Neural cell (in vitro differentiated cells): ENCODE measurements at regions not wholly inside any gene's neighbourhood (a gene's known extent, or its start where the extent isn't known, plus 50 kb on each side); places are given as distances from the start of the nearest gene placed in this dataset.

Source experiments
- H2AFZ ChIP-seq: fragments of 200-600, 300-800 bp; sonication (generic), shearing (Covaris generic); 2 replicates; pipeline ENCODE4 v1.6.0; 2014; ENCODE audit warnings: low read depth, mild to moderate bottlenecking, antibody characterized with exemption, low read length, moderate library complexity
- H3F3A ChIP-seq: fragments of 200-600 bp; shearing (Covaris generic); 2 replicates; pipeline ENCODE4 v1.6.1; 2016; ENCODE audit warnings: mild to moderate bottlenecking, moderate library complexity, mixed read lengths, antibody characterized with exemption, low read length; ENCODE audit not compliant: insufficient read depth, poor library complexity, severe bottlenecking
- H3K27ac ChIP-seq: fragments of 200-600, 300-800 bp; sonication (generic), shearing (Covaris generic); 2 replicates; pipeline ENCODE4 v1.5.1; 2014; ENCODE audit warnings: mild to moderate bottlenecking, low read length, moderate library complexity
- H3K27me3 ChIP-seq: fragments of 300-800, 200-600 bp; sonication (generic), shearing (Covaris generic); 2 replicates; pipeline ENCODE4 v1.6.0; 2014; ENCODE audit warnings: mild to moderate bottlenecking, low read depth, low read length, moderate library complexity; ENCODE audit not compliant: insufficient read depth
- H3K36me3 ChIP-seq: fragments of 300-800, 200-600 bp; sonication (generic), shearing (Covaris generic); 2 replicates; pipeline ENCODE4 v1.5.1; 2014; ENCODE audit warnings: mild to moderate bottlenecking, antibody characterized with exemption, low read length, moderate library complexity; ENCODE audit not compliant: insufficient read depth
- H3K4me2 ChIP-seq: fragments of 300-800, 200-600 bp; sonication (generic), shearing (Covaris generic); 2 replicates; pipeline ENCODE4 v1.6.0; 2014; ENCODE audit warnings: mild to moderate bottlenecking, low read length
- H3K4me3 ChIP-seq: fragments of 300-800, 200-600 bp; sonication (generic), shearing (Covaris generic); 2 replicates; pipeline ENCODE4 v1.5.1; 2014; ENCODE audit warnings: mild to moderate bottlenecking, low read length, moderate library complexity
- H3K79me2 ChIP-seq: fragments of 200-600 bp; shearing (Covaris generic); replicated peaks from 2 replicates; pipeline ENCODE4 v1.6.0; 2014; ENCODE audit warnings: mild to moderate bottlenecking, low read length, moderate library complexity; ENCODE audit not compliant: insufficient read depth
- H3K9ac ChIP-seq: fragments of 300-800, 200-600 bp; sonication (generic), shearing (Covaris generic); 2 replicates; pipeline ENCODE4 v1.6.1; 2016; ENCODE audit warnings: mild to moderate bottlenecking, low read length, mixed read lengths
- H3K9me2 ChIP-seq: fragments of 200-600 bp; shearing (Covaris generic); 2 replicates; pipeline ENCODE4 v1.6.1; 2016; ENCODE audit warnings: mild to moderate bottlenecking, low read length, mixed read lengths; ENCODE audit not compliant: insufficient read depth
- H3K9me3 ChIP-seq: fragments of 200-600, 300-800 bp; sonication (generic), shearing (Covaris generic); 2 replicates; pipeline ENCODE4 v1.6.1; 2016; ENCODE audit warnings: mild to moderate bottlenecking, mixed run types, low read length, moderate library complexity, mixed read lengths
- H4K20me1 ChIP-seq: fragments of 200-600 bp; shearing (Covaris generic); 2 replicates; pipeline ENCODE4 v1.6.1; 2016; ENCODE audit warnings: mild to moderate bottlenecking, mixed run types; ENCODE audit not compliant: insufficient read depth
- EP300 ChIP-seq: fragments of 450-650 bp; conservative IDR thresholded peaks from 2 replicates; pipeline ENCODE4 v1.6.1; 2014; ENCODE audit warnings: antibody characterized with exemption, mild to moderate bottlenecking, moderate library complexity; ENCODE audit not compliant: poor library complexity, severe bottlenecking
- EZH2 ChIP-seq: fragments of 200-600, 300-800 bp; shearing (Covaris generic), sonication (generic); IDR thresholded peaks from 2 replicates; pipeline ENCODE4 v1.6.1; 2014; ENCODE audit warnings: antibody characterized with exemption, low read length, borderline replicate concordance, mild to moderate bottlenecking; ENCODE audit not compliant: insufficient read depth, poor library complexity, severe bottlenecking
- MXI1 ChIP-seq: fragments of 450-650 bp; conservative IDR thresholded peaks from 2 replicates; pipeline ENCODE4 v1.6.1; 2014; ENCODE audit warnings: antibody characterized with exemption, mild to moderate bottlenecking; ENCODE audit not compliant: poor library complexity, severe bottlenecking
- POLR2AphosphoS5 ChIP-seq: IDR thresholded peaks from 2 replicates; pipeline ENCODE4 v1.6.1; 2012
- RAD21 ChIP-seq: fragments of 450-650 bp; conservative IDR thresholded peaks from 2 replicates; pipeline ENCODE4 v1.6.1; 2014; ENCODE audit warnings: antibody characterized with exemption, mild to moderate bottlenecking, moderate library complexity
- SMC3 ChIP-seq: fragments of 450-650 bp; conservative IDR thresholded peaks from 2 replicates; pipeline ENCODE4 v1.6.1; 2014; ENCODE audit warnings: antibody characterized with exemption, mild to moderate bottlenecking, moderate library complexity; ENCODE audit not compliant: poor library complexity
- TF ChIP-seq, protein P1 (sequence below): IDR thresholded peaks from 2 replicates; pipeline ENCODE4 v1.6.1; 2012; ENCODE audit warnings: borderline replicate concordance
- TF ChIP-seq, protein P2 (sequence below): fragments of 450-650 bp; IDR thresholded peaks from 2 replicates; pipeline ENCODE4 v1.5.1; 2014; ENCODE audit warnings: antibody characterized with exemption, mild to moderate bottlenecking, moderate library complexity; ENCODE audit not compliant: poor library complexity, severe bottlenecking

DNA sequence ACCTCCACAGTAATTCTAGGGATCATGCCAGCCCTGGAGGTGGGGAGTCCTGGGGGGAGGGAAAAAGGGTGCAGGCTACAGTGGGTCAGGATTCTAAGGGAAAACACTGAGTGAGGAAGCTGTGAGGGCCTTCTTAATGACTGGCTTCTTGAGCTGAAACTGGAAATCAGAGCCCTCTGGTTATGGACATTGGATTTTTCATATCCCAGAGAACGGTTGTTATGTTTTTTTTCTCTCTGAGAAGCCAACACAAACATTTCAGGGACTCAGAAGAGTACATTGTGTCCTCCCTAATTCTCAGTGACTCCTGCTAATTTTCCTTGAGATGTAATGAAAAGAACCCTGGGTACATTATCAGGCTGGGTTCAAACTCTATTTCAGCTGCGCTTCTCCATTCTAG is 162.4 kb upstream of the PRDX4 start:
- TF ChIP-seq POLR2AphosphoS5, result no peak
- TF ChIP-seq, protein P1, sequence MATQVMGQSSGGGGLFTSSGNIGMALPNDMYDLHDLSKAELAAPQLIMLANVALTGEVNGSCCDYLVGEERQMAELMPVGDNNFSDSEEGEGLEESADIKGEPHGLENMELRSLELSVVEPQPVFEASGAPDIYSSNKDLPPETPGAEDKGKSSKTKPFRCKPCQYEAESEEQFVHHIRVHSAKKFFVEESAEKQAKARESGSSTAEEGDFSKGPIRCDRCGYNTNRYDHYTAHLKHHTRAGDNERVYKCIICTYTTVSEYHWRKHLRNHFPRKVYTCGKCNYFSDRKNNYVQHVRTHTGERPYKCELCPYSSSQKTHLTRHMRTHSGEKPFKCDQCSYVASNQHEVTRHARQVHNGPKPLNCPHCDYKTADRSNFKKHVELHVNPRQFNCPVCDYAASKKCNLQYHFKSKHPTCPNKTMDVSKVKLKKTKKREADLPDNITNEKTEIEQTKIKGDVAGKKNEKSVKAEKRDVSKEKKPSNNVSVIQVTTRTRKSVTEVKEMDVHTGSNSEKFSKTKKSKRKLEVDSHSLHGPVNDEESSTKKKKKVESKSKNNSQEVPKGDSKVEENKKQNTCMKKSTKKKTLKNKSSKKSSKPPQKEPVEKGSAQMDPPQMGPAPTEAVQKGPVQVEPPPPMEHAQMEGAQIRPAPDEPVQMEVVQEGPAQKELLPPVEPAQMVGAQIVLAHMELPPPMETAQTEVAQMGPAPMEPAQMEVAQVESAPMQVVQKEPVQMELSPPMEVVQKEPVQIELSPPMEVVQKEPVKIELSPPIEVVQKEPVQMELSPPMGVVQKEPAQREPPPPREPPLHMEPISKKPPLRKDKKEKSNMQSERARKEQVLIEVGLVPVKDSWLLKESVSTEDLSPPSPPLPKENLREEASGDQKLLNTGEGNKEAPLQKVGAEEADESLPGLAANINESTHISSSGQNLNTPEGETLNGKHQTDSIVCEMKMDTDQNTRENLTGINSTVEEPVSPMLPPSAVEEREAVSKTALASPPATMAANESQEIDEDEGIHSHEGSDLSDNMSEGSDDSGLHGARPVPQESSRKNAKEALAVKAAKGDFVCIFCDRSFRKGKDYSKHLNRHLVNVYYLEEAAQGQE, result no peak
- no peak for TF ChIP-seq RAD21
- TF ChIP-seq MXI1, result no peak
- TF ChIP-seq, protein P2, sequence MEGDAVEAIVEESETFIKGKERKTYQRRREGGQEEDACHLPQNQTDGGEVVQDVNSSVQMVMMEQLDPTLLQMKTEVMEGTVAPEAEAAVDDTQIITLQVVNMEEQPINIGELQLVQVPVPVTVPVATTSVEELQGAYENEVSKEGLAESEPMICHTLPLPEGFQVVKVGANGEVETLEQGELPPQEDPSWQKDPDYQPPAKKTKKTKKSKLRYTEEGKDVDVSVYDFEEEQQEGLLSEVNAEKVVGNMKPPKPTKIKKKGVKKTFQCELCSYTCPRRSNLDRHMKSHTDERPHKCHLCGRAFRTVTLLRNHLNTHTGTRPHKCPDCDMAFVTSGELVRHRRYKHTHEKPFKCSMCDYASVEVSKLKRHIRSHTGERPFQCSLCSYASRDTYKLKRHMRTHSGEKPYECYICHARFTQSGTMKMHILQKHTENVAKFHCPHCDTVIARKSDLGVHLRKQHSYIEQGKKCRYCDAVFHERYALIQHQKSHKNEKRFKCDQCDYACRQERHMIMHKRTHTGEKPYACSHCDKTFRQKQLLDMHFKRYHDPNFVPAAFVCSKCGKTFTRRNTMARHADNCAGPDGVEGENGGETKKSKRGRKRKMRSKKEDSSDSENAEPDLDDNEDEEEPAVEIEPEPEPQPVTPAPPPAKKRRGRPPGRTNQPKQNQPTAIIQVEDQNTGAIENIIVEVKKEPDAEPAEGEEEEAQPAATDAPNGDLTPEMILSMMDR, result no peak
- no peak for TF ChIP-seq EP300
- TF ChIP-seq SMC3, result no peak
- H3K9me2 ChIP-seq, result no peaks in the 10 kb centered on the region
- H2AFZ ChIP-seq, result no peak overlapping the region
- H3K79me2 ChIP-seq, result no peaks in the 10 kb centered on the region
- no peaks in the 10 kb centered on the region for H3K9me3 ChIP-seq
- no peaks in the 10 kb centered on the region for H3F3A ChIP-seq
- H3K4me2 ChIP-seq, result no peak overlapping the region
- H3K36me3 ChIP-seq, result no peaks in the 10 kb centered on the region
- no peaks in the 10 kb centered on the region for H3K27me3 ChIP-seq
- H4K20me1 ChIP-seq, result no peaks in the 10 kb centered on the region
- H3K4me3 ChIP-seq, result no peak overlapping the region
- H3K9ac ChIP-seq, result no peak overlapping the region
- H3K27ac ChIP-seq, result no peak overlapping the region

DNA sequence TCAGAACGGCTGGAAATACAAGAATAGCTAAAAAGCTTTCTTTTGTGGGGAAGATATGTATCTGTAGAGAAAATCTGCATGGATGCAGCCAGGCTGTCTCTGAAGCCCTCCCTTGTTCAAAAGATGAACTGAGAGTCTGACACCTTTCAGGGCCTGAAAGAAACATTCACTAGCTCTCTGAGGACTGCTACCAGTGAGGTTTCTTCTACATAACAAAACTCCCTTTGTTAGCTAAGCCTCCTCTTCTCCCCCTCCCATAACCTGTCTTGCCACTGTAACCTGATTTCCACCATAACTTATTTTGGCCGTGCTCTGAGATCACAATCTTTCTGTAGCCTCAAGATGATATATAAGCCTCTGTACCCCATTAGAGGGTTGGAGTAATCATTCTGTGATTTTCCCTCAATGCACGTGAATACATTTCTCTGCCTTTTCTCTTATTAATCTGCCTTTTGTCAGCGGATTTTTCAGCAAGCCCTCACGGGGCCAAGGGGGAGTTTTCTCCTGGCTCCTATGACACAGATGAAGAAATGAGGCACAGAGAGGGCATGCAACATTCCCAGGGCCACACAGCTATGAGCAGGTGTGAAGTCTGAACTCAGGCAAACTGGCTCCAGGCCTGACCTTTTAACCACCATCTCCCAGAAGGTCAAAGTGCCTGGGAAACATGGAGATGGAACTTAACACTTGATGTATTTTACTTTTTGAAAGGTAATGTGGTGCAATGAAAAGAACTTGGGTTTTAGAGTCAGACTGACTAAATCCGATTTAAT is 161.6 kb upstream of the PRDX4 start:
- TF ChIP-seq EZH2, result no peak
- TF ChIP-seq SMC3, result no peak
- Histone ChIP-seq H3K27ac (no peak overlapping the region), H3K4me3 (no peak overlapping the region), H3K9me3 (no peaks in the 10 kb centered on the region), H3K4me2 (no peak overlapping the region), H3F3A (no peaks in the 10 kb centered on the region), H3K9me2 (no peaks in the 10 kb centered on the region), H3K79me2 (no peaks in the 10 kb centered on the region), H3K27me3 (no peaks in the 10 kb centered on the region), H2AFZ (no peak overlapping the region), H3K9ac (no peak overlapping the region), H3K36me3 (no peaks in the 10 kb centered on the region), H4K20me1 (no peaks in the 10 kb centered on the region)
